CD4-positive, alpha-beta T cell treated with Interleukin-15 for 4 hours (primary cell): ENCODE measurements at regions not wholly inside any gene's neighbourhood (a gene's known extent, or its start where the extent isn't known, plus 50 kb on each side); places are given as distances from the start of the nearest gene placed in this dataset.

Source experiments
- DNase-seq: peaks from one replicate; pipeline ENCODE4 v3.0.0-alpha.2; 2020; ENCODE audit warnings: low spot score

GRCh38 chrX:16222151-16222550, 54.9 kb downstream of the MAGEB17 start:
- DNase-seq, result no peak

- DNase-seq, result no peak
Measured at GRCh38 chrX:16223385-16223784, 56.1 kb downstream of the MAGEB17 start.

DNA sequence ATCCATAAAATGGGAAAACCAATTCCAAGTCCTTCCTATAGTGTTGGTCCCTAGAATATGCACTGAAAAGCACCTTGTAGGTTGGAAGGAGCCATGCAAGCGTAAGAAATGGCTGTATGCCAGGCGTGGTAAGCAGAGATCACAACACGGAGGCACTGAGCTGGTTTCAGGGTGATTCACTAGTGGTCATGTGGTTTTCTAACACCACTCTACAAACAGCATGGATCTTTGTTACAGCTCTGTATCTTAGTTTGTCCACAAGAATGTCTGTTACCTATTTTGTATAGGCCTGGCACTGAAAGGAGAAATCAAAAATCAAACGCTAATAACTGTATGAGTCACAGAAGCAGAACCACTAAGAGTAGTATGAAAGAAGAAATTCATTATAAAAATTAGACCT, 71.9 kb downstream of the MAGEB17 start:
- no peak for DNase-seq

DNA sequence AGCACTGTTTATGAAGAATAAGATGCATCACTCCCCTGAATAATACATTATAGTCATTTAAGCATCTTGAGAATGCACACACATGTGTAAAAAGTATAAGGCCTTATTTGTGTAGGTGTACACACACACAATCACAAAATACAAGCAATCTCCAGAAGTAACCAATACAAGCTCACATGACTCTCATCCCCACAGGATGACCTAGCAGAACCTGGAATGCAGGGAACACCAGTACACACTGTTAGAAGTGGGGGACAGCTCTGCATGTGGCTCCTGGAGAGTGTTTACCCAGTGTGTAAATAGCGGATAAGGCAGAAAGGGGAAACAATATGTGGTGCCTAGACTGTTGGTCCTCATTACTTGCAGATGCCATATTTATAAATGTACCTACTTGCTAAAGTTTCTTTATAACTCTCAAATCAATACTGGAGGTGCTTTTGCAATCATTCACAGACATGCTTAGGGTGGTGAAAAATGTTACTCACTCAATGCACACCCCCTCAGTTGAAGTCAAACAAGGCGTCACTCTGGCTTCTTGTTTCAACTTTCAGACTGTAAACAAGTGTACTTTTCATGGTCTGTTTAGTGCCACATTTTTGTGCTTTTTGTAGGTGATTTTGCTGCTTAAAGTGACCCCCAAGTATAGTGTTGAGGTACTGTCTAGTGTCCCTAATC, 73.1 kb downstream of the MAGEB17 start:
- DNase-seq, result no peak

DNA sequence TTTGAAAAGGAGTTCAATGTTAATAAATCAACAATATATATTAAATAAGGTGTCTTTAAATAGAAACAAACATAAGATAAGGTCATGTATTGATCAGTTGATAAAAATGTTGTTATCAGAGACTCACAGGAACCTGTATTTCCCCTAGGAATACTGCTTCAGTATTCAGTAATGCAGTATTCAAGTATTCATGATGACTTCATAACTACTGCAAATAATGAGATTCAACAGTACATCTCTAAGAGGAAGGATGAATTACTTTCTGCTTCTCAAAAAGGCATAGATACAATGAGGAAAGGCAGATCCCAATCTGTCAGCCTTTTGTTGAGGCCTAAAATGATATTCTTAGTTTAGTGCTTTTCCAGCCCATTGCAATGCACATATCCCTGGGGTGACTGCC, 73.7 kb downstream of the MAGEB17 start:
- no peak for DNase-seq

DNA sequence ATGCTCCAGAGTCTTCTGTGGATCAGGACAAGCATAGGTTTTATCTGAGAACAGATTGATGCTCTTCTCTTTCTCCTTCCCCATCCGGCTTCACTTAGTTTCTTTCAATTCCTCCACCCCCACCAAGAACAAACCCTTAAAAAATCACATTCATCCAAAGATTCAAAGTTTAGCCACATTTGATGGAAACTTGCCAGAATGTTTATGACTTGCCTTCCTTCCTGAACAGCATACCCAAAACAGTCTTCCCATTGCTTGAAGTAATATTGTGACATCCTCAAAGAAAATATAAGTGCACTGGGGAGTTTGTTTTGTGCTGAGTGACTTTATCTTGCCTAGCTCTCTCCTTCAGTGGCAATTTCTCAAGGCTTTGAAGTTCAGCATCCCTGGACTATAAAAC, 83.0 kb downstream of the MAGEB17 start:
- DNase-seq, result no peak

- DNase-seq, result no peak
Measured at GRCh38 chrX:16251782-16252181, 84.5 kb downstream of the MAGEB17 start.

GRCh38 chrX:16258882-16259281, 91.6 kb downstream of the MAGEB17 start:
- no peak for DNase-seq

DNA sequence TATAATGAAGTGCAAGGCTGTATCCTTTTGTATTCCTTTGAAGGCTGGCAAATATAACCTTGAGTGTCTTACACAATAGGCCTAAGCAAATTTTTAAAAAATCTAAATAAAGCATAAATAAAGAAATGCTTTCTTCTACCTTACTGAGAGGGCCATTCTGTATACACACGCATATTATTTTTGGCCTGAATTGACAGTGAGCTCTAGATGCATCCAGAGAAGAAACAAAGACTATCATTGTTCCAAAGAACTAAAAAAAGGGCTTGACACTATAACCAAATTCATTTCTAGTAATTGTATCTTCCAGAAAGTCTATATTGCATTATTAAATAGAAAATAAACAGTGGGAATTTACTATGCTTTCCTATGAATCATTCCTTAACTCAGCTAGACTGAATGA, 100.2 kb downstream of the MAGEB17 start:
- no peak for DNase-seq

DNA sequence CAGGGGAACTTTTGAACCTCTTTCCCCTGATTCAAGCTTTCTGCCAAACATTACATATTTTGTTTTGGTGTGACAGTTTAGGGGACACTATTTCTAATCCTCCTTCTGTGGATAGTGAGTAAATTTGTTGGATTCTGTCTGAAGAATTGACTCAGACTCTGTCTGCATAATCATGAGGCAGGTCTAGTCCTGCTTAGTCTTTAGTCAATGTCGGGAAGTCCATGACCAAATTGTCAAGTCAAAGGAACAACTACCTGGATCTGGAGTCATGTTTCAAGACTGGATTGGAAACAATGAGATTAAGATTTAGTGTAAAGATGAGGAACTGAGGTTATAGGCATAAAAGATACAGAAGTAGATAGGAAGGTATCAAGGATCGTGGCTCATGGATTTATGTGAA, 100.9 kb downstream of the MAGEB17 start:
- DNase-seq, result no peak

DNA sequence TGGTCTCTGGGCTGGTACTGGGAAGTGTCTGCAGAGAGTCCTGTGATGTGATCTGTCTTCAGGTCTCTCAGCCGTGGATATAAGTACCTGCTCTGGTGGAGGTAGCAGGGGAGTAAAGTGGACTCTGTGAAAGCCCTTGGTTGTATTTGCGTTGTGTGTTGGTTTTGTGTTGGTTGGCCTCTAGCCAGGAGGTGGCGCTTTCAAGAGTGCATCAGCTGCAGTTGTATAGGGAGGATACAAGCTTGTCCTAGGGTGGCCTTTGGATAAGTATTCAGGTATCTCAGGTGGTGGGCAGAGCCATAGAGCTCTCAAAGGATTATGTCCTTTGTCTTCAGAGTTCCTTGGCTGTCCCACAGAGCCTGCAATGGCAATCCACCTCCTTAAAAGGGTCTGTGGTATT, 111.6 kb downstream of the MAGEB17 start:
- DNase-seq, result no peak

GRCh38 chrX:16282209-16282608, 114.9 kb downstream of the MAGEB17 start:
- no peak for DNase-seq

GRCh38 chrX:16284842-16285241, 117.6 kb downstream of the MAGEB17 start:
- DNase-seq, result no peak

GRCh38 chrX:16290997-16291396, 123.7 kb downstream of the MAGEB17 start:
- DNase-seq, result no peak

GRCh38 chrX:16300831-16301230, 133.6 kb downstream of the MAGEB17 start:
- DNase-seq, result no peak

DNA sequence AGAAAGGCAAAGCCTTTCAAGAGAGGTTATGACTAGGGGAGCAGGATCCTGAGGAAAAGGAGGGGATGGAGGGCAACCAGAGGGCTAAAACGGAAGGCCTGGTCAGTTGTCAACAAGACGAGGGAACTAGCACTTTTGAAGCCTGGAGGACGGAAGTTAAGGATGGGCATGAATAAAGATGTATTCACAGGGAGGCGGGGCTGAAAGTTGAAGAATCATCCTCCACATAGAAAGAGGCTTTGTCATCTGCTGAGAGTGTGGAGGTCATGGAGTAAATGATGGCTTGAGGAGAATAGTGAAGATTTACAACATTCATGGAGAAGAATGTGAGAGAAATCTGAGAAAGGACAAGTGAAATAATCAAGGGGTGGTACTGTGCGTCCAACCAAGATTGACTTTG, 137.5 kb downstream of the MAGEB17 start:
- no peak for DNase-seq

- no peak for DNase-seq
Measured at GRCh38 chrX:16305187-16305586, 137.9 kb downstream of the MAGEB17 start.

DNA sequence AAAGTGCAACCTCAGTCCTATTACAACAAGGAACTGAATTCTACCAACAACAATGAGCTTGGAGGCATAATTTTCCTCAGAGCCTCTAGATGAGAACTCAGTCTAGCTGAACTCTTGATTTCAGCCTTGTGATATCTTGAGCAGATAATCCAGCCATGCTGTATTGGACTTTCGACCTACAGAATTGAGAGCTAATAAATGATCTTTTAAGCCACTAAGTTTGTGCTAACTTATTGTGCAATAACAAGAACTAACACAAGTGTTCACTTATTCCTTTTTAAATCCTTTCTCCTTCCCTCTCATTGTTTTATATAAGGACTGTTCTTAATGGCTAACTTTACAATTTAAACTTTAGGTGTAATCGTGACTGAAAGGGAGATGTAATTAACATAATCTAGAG, 140.7 kb downstream of the MAGEB17 start:
- no peak for DNase-seq

DNA sequence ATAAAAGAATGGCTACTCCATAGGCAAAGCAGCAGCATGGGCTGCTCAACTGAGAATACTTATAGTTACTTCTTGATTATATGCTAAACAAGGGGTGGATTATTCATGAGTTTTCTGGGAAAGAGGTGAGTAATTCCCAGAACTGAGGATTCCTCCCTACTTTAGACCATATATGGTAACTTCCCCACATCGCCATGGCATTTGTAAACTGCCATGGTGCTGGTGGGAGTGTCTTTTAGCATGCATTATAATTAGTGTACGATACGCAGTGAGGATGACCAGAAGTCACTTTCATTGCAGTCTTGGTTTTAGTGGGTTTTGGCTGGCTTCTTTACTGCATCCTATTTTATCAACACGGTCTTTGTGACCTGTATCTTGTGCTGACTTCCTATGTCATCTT, 141.5 kb downstream of the MAGEB17 start:
- DNase-seq, result no peak

DNA sequence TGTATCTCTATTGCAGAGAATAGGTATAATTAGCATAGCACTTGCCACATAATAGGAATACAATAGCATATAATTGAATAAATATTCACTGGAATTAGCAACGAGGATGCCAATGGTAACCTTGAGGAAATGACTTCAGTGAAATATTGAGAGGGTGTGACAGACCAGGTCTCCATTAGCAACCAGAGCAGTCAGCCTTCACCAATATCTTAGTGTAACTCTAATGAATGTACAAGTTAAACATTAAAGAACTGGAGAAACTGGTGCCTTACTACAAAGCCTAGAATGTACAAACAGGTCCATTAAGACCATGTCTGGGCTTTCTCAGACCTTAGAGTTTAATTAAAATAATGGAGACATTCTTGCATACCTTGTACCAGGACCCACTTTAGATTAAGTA, 143.0 kb downstream of the MAGEB17 start:
- no peak for DNase-seq

- DNase-seq, result no peak
Measured at GRCh38 chrX:16311671-16312070, 144.4 kb downstream of the MAGEB17 start.

DNA sequence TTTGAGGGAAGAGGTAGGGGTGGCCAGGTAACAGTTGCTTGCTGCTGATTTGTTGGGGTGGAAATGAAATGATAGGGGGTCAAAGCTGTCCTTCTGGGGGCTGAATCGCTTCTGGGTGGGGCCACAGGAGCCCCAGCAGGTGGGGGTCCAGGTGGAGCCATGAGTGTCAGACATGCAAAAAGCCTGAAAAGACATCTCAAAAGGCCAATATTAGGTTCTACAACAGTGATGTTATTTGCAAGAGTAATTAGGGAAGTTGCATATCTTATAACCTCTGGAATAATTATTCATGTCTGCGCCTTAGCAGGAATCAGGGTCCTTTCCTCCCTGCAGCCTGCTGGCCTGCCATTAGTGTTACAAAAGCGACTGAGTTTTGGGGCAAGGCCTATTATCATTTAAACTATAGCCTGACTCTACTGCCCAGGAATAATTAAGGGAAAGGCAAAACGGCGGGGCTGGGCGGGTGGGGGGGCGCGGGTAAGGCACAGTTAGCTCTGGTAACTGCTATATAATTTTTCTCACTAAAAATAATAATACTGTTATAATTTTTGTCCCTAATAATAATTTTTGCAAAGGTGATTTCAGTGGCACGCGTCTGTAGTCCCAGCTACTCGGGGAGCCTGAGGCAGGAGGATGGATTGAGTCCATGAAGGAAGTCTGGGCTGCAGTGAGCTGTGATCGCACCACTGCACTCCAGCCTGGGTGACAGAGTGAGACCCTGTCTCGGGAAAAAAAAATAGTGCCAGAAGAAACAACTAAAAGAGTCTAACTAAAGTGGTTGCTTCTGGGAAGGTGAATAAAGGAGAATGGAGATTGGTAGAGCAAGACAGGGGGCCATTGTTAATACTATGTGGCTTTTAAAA, 145.7 kb downstream of the MAGEB17 start:
- no peak for DNase-seq

DNA sequence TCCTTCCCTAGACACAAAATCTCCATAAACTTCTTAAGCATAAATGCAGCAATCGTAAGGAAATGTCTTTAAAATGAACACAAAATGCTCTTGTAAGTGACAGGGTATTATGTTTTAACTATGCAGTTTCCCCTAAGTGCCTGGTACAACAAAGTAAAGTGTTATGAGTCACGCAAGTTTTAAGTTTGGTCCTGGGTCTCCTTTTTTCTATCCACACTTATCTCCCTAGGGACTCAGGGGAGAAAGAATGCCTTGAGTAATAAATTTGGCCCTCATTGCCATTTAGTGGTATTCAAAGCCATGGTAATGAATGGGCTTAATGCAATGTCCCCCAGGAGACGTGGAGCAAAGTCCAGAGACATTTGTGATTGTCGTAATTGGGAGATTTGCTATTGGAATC, 149.1 kb downstream of the MAGEB17 start:
- no peak for DNase-seq

- DNase-seq, result no peak
Measured at GRCh38 chrX:16319929-16320328, 152.6 kb downstream of the MAGEB17 start.
